ENCODE measurements at regions not wholly inside any gene's neighbourhood (a gene's known extent, or its start where the extent isn't known, plus 50 kb on each side); places are given as distances from the start of the nearest gene placed in this dataset.

DNA sequence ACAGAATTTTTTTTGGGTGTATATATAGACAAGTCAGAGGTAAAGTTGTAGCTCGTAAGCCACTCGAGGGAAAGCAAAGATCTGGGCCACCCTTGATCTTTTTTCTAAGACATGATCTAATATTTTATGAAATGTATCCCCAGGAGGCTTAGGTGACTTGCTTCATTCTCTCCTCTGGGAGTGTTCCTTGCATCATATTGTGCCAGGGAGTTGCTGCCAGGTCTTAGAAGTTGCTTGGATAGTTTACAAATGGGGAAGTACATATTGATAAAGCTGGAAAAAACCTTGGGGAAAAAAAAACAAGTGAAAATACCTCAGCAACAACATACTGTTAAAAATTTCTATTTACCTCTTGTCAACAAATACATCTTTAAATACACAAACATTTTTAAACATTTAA is 110.9 kb upstream of the CYYR1 start:
- no peak for TF ChIP-seq CTCF (IDR thresholded peaks at IDR 0.05)
- TF ChIP-seq POLR2AphosphoS5 (IDR thresholded peaks at IDR 0.05): no peak

Data from gastroesophageal sphincter (tissue), 3 donors.